Esophagus muscularis mucosa (tissue), 3 donors: ENCODE measurements at regions not wholly inside any gene's neighbourhood (a gene's known extent, or its start where the extent isn't known, plus 50 kb on each side); places are given as distances from the start of the nearest gene placed in this dataset.

Source experiments
- EP300 ChIP-seq: sonication (generic); formaldehyde crosslinking; IDR thresholded peaks from one replicate; pipeline ENCODE4 v1.6.1; 2017; ENCODE audit warnings: antibody characterized with exemption
- TF ChIP-seq, protein P1 (sequence below), 3 experiments: fragments of 200-600 bp in 2 of 3; fragments of 450-650 bp in 1 of 3; sonication (generic) in 2 of 3; IDR thresholded peaks; one replicate each; pipeline ENCODE4 v1.5.1; 2017 to 2019; ENCODE audit warnings: antibody characterized with exemption in 3 of 3, mild to moderate bottlenecking in 2 of 3, moderate library complexity in 1 of 3

DNA sequence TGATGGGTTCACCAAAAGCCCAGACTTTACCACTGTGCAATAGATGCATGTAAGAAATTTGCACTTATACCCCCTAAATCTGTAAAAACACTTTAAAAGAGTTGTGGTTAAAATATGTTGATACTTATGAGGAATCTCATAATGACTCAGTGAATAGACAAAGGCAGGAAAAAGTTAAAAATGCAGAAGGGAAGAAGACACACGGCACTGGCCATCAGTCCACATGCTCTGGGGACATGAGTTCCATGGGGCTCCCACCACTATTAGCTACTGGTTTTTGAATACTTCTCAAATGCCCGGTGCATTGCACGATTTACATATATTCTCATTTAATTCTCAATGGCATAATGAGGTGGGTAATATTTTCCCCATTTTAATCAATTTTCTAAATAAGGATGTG, 59.3 kb upstream of the BLID start:
- TF ChIP-seq, protein P1, sequence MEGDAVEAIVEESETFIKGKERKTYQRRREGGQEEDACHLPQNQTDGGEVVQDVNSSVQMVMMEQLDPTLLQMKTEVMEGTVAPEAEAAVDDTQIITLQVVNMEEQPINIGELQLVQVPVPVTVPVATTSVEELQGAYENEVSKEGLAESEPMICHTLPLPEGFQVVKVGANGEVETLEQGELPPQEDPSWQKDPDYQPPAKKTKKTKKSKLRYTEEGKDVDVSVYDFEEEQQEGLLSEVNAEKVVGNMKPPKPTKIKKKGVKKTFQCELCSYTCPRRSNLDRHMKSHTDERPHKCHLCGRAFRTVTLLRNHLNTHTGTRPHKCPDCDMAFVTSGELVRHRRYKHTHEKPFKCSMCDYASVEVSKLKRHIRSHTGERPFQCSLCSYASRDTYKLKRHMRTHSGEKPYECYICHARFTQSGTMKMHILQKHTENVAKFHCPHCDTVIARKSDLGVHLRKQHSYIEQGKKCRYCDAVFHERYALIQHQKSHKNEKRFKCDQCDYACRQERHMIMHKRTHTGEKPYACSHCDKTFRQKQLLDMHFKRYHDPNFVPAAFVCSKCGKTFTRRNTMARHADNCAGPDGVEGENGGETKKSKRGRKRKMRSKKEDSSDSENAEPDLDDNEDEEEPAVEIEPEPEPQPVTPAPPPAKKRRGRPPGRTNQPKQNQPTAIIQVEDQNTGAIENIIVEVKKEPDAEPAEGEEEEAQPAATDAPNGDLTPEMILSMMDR (IDR thresholded peaks at IDR 0.05) = no peak
- no peak for TF ChIP-seq EP300
